Activated T-cell treated with anti-CD3 and anti-CD28 coated beads for 1 hour (primary cell): ENCODE measurements at regions not wholly inside any gene's neighbourhood (a gene's known extent, or its start where the extent isn't known, plus 50 kb on each side); places are given as distances from the start of the nearest gene placed in this dataset.
"Not testable (repeated sequence)": the region's sequence is repeated elsewhere in the genome, so short reads cannot be mapped to it uniquely, and the experiment has no call there.

Experiments
- DNase-seq: peaks from one replicate; pipeline ENCODE4 v3.0.0-alpha.2; 2020; ENCODE audit warnings: low read depth

DNA sequence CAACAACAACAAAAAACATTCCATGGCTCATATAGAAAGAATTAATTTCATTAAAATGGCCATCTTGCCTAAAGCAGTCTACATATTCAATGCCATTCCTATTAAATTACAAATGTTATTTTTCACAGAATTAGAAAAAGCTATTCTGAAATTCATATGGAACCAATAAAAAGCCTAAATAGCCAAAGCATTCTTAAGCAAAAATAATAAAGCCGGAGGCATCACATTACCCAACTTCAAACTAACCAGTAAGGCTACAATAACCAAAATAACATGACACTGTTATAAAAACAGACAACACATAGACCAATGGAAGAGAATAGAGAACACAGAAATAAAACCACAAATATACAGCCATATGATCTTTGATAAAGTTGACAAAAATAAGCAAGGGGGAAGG is 330.4 kb downstream of the KIF20B start:
- DNase-seq: no peak

DNA sequence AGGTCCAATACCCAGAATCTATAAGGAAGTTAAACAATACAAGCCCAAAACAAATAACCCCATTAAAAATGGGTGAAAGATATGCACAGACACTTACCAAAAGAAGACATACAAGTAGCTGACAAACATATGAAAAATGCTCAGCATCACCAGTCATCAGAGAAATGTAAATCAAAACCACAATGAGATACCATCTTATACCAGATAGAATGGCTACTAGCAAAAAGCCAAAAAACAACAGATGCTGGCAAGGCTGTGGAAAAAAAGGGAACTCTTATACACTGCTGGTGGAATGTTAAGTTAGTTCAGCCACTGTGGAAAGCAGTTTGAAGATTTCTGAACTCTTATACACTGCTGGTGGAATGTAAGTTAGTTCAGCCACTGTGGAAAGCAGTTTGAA is 331.1 kb downstream of the KIF20B start:
- DNase-seq: no peak

DNA sequence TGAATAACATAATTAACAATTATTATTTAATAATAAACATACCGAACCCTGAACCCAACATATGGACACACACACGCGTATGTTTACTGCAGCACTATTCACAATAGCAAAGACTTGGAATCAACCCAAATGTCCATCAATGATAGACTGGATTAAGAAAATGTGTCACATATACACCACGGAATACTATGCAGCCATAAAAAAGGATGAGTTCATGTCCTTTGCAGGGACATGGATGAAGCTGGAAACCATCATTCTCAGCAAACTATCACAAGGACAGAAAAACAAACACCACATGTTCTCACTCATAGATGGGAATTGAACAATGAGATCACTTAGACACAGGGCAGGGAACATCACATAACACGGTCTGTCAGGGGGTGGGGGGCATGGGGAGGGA is 333.5 kb downstream of the KIF20B start:
- DNase-seq: not testable (repeated sequence)

DNA sequence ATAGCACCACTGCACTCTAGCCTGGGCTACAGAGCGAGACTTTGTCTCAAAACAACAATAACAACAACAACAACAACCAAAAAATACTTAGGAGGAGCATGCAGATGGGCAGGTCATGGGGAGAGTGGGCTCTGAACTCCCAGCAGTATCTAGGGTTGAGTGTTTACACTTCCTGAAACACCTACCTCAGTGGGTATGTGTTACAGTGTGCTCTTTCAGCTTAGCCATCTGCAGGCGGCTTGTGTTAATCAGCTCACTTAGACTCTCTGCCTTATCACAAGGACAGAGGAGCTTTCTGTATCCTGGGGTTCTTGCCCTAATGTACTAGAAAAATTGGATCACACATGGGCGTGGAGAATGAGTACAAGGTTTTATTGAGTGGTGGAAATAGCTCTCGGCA is 340.2 kb downstream of the KIF20B start:
- no peak for DNase-seq

DNA sequence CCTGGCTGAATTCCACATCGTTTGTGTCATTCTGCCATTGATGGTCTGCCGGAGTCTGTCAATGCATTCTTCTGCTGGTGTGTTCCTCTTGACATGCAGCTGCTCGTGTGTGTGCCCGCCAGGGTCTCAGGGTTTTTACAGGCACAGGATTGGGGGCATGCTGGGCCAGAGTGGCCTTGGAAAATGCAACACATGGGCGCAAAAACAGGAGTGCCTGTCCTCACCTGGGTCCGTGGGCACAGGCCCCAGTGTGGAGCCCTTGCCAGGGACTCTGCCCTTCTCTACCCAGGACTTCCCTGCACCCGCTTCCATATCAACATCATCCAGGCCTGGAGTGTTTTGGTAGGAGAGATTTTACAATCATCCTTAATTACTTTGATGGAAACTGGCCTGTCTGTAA is 340.7 kb downstream of the KIF20B start:
- DNase-seq: no peak

DNA sequence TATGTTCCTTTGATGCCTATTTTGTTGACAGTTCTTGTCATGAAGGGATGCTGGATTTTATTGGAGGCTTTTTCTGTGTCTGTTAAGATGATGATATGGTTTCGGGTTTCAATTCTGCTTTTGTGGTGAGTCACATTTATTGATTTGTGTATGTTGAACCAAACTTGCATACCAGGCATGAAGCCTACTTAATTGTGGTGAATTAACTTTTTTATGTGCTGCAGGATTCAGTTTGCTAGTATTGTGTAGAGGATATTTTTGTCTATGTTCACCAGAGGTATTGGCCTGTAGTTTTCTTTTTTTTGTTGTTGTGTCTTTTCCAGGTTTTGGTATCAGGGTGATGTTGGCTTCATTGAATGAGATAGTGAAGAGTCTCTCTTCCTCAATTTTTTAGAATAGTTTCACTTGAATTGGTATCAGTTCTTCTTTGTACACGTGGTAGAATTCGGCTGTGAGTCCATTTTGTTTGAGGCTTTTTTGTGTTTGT is 345.9 kb downstream of the KIF20B start:
- no peak for DNase-seq

DNA sequence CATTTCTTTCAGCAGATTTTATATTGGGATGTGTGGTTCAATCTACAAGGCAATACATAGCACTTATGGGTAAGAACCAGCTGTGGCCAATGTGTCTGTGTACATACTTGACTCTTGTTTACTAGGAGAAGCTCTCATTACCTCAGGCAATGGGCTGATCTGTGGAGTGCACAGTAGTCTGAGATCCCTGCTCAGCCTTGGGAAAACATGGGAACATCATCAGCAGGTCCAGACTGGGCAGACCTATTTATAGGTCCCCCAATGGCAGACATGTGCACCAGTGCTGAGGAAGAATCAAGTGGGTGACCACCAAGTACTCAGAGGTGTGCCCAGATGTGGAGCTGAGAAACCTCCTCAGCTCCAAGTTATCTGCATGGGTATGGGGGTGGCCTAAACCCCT is 349.7 kb downstream of the KIF20B start:
- no peak for DNase-seq

DNA sequence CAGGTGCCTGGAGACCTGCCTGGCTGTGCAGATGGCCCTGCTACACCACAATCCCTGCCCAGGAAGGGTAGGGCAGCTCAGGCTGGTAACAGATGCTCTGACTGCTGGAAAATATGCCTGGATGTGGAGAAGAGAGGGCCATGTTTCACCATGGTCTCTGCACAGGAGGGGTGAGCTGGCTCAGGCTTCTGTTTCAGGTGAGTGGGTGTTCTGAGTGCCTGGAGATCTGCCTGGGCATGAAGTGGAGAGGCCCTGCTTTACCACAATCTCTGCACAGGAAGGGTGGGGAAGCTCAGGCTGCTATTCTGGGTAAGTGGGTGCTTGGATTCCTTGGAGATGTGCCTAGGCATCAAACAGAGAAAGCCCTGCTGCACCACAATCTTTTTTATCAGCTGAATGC is 350.1 kb downstream of the KIF20B start:
- no peak for DNase-seq

DNA sequence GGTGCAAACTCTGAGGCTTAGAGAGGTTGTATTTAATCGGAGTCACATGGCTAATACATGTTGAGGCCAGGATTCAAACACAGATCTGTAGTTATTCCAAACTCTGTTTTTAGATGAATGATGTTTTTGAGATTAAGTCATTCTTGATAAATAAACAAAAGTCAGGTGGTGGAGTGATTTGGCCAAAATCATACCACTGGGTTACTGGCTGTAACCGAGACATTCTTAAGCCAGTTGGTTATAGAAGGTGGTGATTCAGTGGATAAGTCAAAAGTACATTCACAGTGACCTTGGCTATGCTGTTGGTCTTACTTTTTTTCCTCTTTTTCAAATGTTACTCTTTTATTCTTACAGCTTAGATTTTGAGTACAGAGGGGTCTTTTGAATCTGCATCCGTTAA is 361.4 kb downstream of the KIF20B start:
- no peak for DNase-seq

DNA sequence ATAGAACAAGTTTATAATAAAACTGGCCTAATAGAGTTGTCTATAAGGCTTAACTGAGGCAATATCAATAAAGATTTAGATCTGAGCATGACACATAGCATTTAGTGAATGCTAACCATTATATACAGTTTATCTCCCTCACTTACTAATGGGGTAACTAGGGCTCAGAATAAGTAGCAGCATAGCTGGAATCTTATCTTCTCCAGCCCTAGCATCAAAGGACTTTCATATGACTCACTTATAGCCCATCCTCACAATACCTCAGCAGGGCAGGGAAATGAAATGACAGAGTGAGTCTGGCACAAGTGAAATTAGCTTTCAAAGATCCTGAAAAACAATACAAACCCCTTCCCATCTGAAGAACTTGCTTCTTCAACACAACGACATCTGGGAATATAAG is 362.9 kb downstream of the KIF20B start:
- no peak for DNase-seq

DNA sequence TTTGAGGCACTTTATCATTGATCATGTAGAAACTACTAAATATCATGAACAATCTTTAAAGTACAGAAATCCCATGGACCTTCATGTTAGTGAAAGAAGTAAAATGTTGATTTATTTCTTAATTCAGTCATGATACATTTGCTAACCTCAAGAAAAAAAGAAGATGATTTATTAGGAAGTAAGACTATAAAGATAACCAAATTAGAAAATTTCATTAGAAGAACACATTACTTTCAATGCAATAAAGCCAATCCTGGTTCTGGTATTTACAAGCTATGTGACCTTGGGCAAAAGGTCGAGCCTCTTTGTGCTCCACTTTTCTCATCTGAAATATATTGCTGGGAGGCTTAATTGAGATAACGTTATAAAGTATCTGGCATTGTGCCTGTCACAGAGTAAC is 365.0 kb downstream of the KIF20B start:
- no peak for DNase-seq

DNA sequence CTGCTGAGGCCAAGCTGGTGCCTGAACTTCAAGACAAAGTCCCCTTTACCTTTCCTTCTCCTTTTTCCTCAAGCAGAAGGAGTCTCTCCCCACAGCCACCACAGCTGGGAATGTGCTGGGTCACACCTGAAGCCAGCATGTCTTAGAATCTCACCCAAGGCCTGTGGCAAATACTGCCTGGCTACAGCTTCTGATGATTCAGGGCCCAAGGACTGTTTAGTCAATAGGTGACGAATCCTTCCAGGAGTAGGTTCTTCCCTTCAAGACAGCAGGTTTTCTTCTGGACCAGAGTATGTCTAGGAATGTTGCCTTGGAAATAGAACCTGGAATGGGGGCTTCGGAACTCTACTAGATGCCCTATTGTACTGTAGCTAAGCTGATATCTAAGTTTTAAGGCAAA is 374.6 kb downstream of the KIF20B start:
- DNase-seq: no peak

DNA sequence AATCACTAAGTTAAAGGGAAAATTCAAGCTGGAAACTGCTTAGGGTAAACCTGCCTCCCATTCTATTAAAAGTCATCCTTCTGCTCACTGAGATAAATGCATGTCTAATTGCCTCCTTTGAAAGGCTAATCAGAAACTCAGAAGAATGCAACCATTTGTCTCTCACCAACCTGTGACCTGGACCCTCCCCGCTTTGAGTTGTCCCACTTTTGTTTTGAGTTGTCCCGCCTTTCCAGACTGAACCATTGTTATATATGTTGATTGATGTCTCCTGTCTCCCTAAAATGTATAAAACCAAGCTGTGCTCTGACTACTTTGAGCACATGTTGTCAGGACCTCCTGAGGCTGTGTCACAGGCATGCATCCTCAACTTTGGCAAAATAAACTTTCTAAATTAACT is 378.4 kb downstream of the KIF20B start:
- DNase-seq: no peak

DNA sequence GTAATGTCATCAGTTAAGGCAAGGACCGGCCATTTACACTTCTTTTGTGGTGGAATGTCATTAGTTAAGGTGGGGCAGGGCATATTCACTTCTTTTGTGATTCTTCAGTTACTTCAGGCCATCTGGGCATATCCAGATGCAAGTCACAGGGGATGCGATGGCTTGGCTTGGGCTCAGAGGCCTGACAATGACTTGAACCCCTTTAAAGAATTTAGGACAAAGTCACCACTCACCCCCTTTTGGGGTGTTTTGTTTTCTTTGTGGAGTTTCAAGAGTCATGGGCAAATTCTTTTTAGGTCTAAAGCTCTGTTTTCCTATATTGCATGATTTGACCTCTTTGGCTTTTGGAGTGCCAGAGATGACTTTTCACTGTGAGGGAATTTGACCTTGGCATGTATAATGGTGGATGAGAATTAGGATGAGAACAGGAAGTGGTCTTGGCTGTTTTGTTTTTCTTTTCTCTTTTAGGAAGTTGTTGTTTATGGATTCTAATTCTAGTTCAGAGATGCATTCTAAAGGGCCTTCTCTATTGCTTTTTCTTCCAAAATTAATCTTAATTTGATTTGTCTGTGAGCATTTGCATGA is 385.3 kb downstream of the KIF20B start:
- DNase-seq: not testable (repeated sequence)

DNA sequence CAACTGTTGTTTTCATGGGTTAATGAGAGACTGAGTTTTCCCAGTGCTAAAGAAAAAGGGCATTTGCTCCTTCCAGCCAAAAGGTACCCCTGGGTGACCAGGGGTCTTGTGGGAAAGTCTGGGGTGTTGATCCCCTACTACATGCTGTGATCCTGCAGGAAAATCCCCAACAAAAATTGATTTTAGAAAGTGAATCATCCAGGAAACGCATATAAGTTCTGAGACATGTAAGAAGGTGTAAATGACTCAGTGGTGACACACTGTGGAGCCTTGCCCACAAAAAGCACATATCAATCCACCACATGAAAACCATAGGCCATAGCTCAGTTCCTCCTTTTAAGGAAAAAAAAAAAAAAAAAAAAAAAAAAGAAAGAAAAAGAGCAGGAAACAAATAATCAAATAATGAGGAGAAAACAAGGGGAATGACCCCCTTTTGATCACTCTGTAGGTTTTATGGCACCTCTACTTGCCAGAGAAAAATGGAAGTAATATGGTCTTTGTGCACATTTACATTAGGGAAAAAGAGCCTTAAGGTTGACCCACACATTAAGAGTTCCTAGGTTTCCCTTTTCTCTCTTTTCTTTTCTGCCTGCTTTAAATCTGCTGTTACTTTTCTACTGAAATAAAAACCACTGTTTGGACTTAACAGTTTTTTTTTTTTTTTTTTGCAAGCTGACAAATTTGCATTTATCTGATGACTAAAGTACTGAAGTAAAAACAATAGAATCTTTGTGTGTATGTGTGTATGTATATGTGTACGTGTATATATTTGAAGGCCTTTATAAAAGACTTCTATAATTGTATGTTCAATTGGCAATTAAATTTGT is 386.0 kb downstream of the KIF20B start:
- DNase-seq: no peak

DNA sequence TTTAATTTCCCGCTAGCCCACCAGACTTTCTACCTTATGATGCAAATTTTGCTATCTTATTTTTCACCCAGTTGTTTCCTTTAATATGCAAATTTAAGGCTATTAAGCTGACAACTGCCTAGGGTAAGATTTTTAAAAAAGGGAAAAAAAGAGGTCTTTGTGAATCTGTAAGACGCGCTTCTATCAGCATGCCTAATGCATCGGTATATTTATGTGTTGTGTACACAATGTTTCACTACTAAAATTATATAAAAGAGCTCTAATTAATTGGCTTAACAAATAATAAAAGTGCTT is 386.6 kb downstream of the KIF20B start:
- no peak for DNase-seq

DNA sequence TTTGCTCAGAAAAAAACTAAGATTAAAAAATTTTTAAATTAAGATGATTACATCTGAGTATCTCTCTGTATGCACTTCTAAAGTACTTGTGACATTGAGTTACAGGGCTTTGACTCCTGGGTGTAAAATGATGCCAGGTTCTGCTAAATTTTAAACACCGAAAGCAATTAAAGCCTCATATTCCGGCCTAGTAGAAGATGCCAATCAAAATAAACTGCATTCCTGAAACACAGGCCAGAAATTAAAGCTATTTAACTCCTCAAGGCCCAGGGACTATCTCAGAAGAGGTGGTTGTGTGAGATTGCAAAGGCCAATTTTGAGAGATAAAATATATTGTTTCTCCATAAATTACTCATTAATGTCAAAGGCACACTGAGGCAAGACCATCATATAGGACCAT is 388.3 kb downstream of the KIF20B start:
- no peak for DNase-seq

DNA sequence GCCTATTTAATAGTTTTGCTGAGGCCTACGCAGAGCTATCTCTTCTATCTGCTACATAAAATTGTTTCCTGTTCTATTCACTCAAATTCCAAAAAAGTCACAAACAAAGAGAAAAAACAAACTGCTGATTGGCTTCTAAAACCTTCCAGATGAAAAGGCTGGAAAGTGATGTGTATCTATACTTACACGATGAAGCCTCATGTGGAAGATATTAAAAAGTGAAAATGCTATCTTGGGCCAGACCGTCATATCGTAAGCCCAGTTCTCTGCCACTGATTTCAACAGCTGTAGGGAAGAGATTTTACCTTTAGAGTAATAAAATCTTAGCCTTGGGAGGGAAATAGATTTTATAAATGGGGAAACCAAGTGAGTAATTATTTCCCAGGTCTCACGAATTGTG is 394.8 kb downstream of the KIF20B start:
- no peak for DNase-seq

DNA sequence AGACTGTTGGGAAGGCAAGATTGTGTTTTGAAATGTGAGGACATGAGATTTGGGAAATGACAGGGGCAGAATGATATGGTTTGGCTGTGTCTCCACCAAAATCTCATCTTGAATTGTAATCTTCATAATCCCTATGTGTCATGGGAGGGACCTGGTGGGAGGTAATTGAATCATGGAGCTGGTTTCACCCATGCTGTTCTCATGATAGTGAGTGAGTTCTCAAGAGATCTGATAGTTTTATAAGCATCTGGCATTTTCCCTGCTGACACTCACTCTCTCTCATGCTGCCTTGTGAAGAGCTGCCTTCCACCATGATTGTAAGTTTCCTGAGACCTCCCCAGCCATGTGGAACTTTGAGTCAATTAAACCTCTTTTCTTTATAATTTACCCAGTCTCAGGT is 406.2 kb downstream of the KIF20B start:
- DNase-seq: not testable (repeated sequence)

DNA sequence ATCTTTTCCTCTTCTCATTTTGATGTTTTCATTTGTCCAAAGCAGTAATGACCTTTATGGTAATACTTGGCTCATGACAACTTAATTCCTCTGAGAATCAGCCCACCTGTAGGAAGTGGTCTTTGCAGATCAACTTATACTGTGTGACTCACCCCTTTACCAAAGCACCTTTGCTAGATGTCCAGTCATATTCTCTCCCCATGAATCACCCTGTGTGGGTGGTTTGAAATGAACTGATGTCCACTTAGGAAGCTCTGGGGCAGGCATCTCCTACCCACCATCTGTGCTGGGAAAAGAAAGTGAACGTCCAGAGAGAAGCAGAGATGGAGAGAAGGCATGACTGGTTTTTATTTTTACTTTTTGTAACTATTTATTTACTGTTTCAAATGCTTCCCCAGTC is 410.3 kb downstream of the KIF20B start:
- no peak for DNase-seq

DNA sequence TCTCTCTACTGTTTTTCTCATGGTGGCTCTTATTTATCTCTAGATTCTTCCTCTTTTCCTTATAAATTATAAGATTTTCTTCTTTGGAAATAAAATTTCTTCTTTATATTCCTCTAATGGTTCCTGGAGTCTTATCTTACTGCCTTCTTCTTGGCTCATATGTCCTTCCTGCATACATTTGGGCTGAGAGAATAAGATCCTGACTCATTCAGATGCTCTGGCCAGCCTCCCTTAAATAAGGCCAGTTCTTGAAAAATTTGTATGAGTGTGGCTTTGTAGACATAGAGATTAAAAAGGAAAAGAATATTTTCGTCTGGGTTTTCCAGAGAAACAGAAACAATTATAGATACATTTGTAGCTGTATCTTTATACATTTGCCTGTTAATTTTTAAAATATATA is 411.3 kb downstream of the KIF20B start:
- no peak for DNase-seq

DNA sequence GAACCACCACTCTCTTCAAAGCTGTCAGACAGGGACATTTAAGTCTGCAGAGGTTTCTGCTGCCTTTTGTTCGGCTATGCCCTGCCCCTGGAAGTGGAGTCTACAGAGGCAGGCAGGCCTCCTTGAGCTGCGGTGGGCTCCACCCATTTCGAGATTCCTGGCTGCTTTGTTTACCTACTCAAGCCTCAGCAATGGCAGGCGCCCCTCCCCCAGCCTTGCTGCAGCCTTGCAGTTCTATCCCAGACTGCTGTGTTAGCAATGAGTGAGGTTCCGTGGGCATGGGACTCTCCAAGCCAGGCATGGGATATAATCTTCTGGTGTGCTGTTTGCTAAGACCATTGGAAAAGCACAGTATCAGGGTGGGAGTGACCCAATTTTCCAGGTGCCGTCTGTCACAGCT is 417.2 kb downstream of the KIF20B start:
- DNase-seq: not testable (repeated sequence)

DNA sequence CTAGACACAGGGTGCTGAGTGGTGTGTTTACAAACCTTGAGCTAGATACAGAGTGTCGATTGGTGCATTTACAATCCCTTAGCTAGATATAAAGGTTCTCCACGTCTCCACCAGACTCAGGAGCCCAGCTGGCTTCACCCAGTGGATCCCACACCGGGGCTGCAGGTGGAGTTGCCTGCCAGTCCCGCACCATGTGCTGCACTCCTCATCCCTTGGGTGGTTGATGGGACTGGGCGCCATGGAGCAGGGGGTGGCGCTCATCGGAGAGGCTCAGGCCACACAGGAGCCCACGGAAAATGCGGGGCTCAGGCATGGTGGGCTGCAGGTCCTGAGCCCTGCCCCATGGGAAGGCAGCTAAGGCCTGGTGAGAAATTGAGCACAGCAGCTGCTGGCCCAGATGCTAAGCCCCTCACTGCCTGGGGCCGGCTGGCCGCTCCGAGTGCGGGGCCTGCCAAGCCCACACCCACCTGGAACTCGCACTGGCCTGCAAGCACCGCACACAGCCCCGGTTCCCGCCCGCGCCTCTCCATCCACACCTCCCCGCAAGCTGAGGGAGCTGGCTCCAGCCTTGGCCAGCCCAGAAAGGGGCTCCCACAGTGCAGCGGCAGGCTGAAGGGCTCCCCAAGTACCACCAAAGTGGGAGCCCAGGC is 418.4 kb downstream of the KIF20B start:
- not testable (repeated sequence) for DNase-seq
